ENCODE measurements at regions not wholly inside any gene's neighbourhood (a gene's known extent, or its start where the extent isn't known, plus 50 kb on each side); places are given as distances from the start of the nearest gene placed in this dataset.
"Not testable (repeated sequence)": the region's sequence is repeated elsewhere in the genome, so short reads cannot be mapped to it uniquely, and the experiment has no call there.

- DNase-seq (ENCODE audit: low read depth in 2 of 3, low spot score in 2 of 3): no peak
Measured at GRCh38 chr12:25384038-25384892, 133.5 kb upstream of the KRAS start.

- no peak for DNase-seq (ENCODE audit: low read depth in 2 of 3, low spot score in 2 of 3)
Measured at GRCh38 chr12:25382311-25383106, 131.8 kb upstream of the KRAS start.

GRCh38 chr12:25377469-25378177 is 126.9 kb upstream of the KRAS start:
- DNase-seq (ENCODE audit: low read depth in 2 of 3, low spot score in 2 of 3): no peak

- no peak for DNase-seq (ENCODE audit: low read depth in 2 of 3, low spot score in 2 of 3)
Measured at GRCh38 chr12:25376985-25377384, 126.3 kb upstream of the KRAS start.

GRCh38 chr12:25376407-25376806 is 125.7 kb upstream of the KRAS start:
- DNase-seq (ENCODE audit: low read depth in 2 of 3, low spot score in 2 of 3): peak in 1 of 3 donors; percentile 32

GRCh38 chr12:25372969-25373817 is 122.5 kb upstream of the KRAS start:
- DNase-seq (ENCODE audit: low read depth in 2 of 3, low spot score in 2 of 3): no peak

- no peak for DNase-seq (ENCODE audit: low read depth in 2 of 3, low spot score in 2 of 3)
Measured at GRCh38 chr12:25372002-25372401, 121.3 kb upstream of the KRAS start.

GRCh38 chr12:25368557-25368956 is 117.8 kb upstream of the KRAS start:
- DNase-seq (ENCODE audit: low read depth in 2 of 3, low spot score in 2 of 3): no peak

- DNase-seq (ENCODE audit: low read depth in 2 of 3, low spot score in 2 of 3): no peak
Measured at GRCh38 chr12:25366122-25366521, 115.4 kb upstream of the KRAS start.

GRCh38 chr12:25365340-25365730 is 114.6 kb upstream of the KRAS start:
- DNase-seq (ENCODE audit: low read depth in 2 of 3, low spot score in 2 of 3): no peak

- DNase-seq (ENCODE audit: low read depth in 2 of 3, low spot score in 2 of 3): peak in 2 of 3 donors; percentile 18 to 62
Measured at GRCh38 chr12:25364529-25365339, 114.0 kb upstream of the KRAS start.

GRCh38 chr12:25362646-25363045 is 111.9 kb upstream of the KRAS start:
- DNase-seq (ENCODE audit: low read depth in 2 of 3, low spot score in 2 of 3): no peak

- no peak for DNase-seq (ENCODE audit: low read depth in 2 of 3, low spot score in 2 of 3)
Measured at GRCh38 chr12:25361511-25361910, 110.8 kb upstream of the KRAS start.

- DNase-seq (ENCODE audit: low read depth in 2 of 3, low spot score in 2 of 3): no peak
Measured at GRCh38 chr12:25357595-25357994, 106.9 kb upstream of the KRAS start.

GRCh38 chr12:25352942-25353341 is 102.2 kb upstream of the KRAS start:
- not testable (repeated sequence) for DNase-seq (ENCODE audit: low read depth in 2 of 3, low spot score in 2 of 3)

- no peak for DNase-seq (ENCODE audit: low read depth in 2 of 3, low spot score in 2 of 3)
Measured at GRCh38 chr12:25352083-25352918, 101.6 kb upstream of the KRAS start.

- no peak for DNase-seq (ENCODE audit: low read depth in 2 of 3, low spot score in 2 of 3)
Measured at GRCh38 chr12:25348593-25348895, 97.8 kb upstream of the KRAS start.

GRCh38 chr12:25347716-25348592 is 97.2 kb upstream of the KRAS start:
- DNase-seq (ENCODE audit: low read depth in 2 of 3, low spot score in 2 of 3): no peak
